BLaER1 treated with 17β-estradiol and CSF1 and Interleukin-3, amounts not matched to agents 10 nM and 100 nM (cell line): ENCODE measurements at regions not wholly inside any gene's neighbourhood (a gene's known extent, or its start where the extent isn't known, plus 50 kb on each side); places are given as distances from the start of the nearest gene placed in this dataset.

Experiments
- H3K27ac ChIP-seq, 11 experiments: shearing (Covaris generic); formaldehyde crosslinking; 2 replicates each; pipeline ENCODE4 v1.8.1; 2022
- H3K27me3 ChIP-seq, 11 experiments: shearing (Covaris generic); formaldehyde crosslinking; 2 replicates each; pipeline ENCODE4 v1.8.1; 2022
- H3K36me3 ChIP-seq, 11 experiments: shearing (Covaris generic); formaldehyde crosslinking; 2 replicates each; pipeline ENCODE4 v1.8.1; 2022
- H3K4me1 ChIP-seq, 10 experiments: shearing (Covaris generic); formaldehyde crosslinking; 2 replicates each; pipeline ENCODE4 v1.8.1; 2022
- H3K4me2 ChIP-seq, 11 experiments: shearing (Covaris generic); formaldehyde crosslinking; 2 replicates each; pipeline ENCODE4 v1.8.1; 2022
- H3K4me3 ChIP-seq, 10 experiments: shearing (Covaris generic); formaldehyde crosslinking; 2 replicates each; pipeline ENCODE4 v1.8.1; 2022
- H3K9ac ChIP-seq, 11 experiments: shearing (Covaris generic); formaldehyde crosslinking; 2 replicates each; pipeline ENCODE4 v1.8.1; 2022
- H3K9me3 ChIP-seq, 11 experiments: shearing (Covaris generic); formaldehyde crosslinking; replicated peaks in 1 of 11; 2 replicates each; pipeline ENCODE4 v1.8.1; 2022
- H4K20me1 ChIP-seq, 11 experiments: shearing (Covaris generic); formaldehyde crosslinking; 2 replicates each; pipeline ENCODE4 v1.8.1; 2022
- Cebpa-rat ChIP-seq, 11 experiments: shearing (Covaris generic); IDR thresholded peaks; 2 replicates each; pipeline ENCODE4 v1.8.1; 2022

DNA sequence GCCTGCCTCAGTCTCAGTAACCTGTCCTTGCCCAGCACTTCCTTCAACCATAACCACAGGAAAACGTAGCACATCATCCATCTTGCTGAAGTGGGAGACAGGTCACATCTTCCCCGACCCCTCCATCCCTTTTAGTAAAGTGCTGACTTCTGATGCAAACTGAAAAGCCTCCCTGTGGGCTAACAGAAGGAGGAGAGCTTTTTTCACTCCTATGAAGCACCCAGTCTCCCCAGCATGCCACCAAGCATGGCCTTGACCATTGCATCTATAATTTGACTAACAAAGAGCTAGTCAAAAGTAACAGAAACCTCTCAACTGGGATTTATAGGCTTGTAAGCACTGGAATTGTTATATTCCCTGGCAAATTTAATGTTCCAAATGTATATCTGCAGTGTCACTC is 288.9 kb upstream of the IRAK1BP1 start:
- H3K4me1 ChIP-seq: no peaks in the 10 kb centered on the region
- H3K4me3 ChIP-seq: no peak overlapping the region
- no peaks in the 10 kb centered on the region for H4K20me1 ChIP-seq
- no peak overlapping the region for H3K27ac ChIP-seq
- H3K36me3 ChIP-seq: no peaks in the 10 kb centered on the region
- TF ChIP-seq Cebpa-rat (IDR thresholded peaks at IDR 0.05): no peak
- H3K9me3 ChIP-seq: no peaks in the 10 kb centered on the region
- no peak overlapping the region for H3K4me2 ChIP-seq
- no peak overlapping the region for H3K9ac ChIP-seq
- H3K27me3 ChIP-seq: no peaks in the 10 kb centered on the region

DNA sequence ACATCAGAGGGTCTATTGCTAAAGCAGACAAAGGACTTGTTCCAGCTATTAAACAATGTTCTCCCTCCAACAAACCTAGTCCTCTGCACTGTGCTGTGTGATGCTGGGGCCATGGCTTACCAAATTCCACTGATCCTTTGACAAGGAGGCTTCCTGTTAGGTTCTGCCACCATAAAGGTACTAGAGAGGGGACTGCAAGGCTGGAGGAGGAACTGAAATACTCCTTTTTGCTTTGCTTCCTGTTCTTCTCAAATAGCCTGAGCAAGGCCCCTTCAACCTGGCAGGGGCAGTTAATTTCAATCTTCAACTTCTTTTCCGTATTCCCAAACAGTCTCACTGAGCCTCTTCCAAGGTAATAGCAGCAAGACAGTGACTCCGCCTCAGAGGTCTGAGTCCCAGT is 286.4 kb upstream of the IRAK1BP1 start:
- no peaks in the 10 kb centered on the region for H3K27me3 ChIP-seq
- no peaks in the 10 kb centered on the region for H3K4me1 ChIP-seq
- H3K4me3 ChIP-seq: no peak overlapping the region
- no peak for TF ChIP-seq Cebpa-rat (IDR thresholded peaks at IDR 0.05)
- no peak overlapping the region for H3K9ac ChIP-seq
- no peaks in the 10 kb centered on the region for H3K9me3 ChIP-seq
- no peaks in the 10 kb centered on the region for H4K20me1 ChIP-seq
- H3K36me3 ChIP-seq: no peaks in the 10 kb centered on the region
- H3K27ac ChIP-seq: no peak overlapping the region
- no peak overlapping the region for H3K4me2 ChIP-seq

DNA sequence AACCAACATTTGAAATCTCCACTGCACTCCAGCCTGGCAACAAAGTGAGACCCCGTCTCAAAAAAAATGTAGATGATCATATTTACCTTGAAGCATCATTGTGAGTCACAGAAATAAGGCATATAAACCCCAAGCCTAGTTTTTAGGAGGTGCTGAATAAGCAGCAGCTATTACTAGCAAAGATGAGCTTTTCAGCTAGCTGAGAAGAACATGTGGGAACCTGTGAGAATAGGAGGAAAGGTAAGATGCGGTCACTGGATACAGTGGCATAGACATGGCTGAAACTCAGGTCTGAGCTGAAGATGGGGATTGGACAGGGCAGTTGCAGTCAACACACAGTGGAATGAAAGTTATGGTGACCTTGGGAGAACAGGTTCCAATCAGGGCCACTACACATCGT is 284.3 kb upstream of the IRAK1BP1 start:
- H3K4me3 ChIP-seq: no peak overlapping the region
- no peak overlapping the region for H3K9ac ChIP-seq
- no peak overlapping the region for H3K4me2 ChIP-seq
- H3K9me3 ChIP-seq: no peaks in the 10 kb centered on the region
- no peaks in the 10 kb centered on the region for H3K36me3 ChIP-seq
- no peak for TF ChIP-seq Cebpa-rat (IDR thresholded peaks at IDR 0.05)
- H3K4me1 ChIP-seq: no peaks in the 10 kb centered on the region
- H4K20me1 ChIP-seq: no peaks in the 10 kb centered on the region
- no peak overlapping the region for H3K27ac ChIP-seq
- H3K27me3 ChIP-seq: no peaks in the 10 kb centered on the region

DNA sequence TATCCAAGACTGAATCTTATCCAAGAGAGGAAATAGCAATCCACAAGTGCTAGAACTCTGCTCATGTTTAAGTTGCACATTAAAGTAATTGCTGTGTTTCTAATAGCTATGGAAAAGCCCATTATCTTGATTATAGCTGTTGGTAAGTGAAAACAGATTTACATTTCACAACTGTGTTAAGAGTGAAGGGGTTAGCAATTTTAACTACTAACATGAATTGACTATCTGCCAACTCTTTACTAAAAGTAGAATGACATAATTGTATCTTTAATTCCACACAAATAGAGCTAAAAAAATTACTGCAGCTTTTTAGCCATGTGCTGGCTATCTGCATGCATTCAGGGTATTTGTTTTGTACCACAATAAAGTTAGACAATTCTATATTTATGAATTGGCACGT is 277.9 kb upstream of the IRAK1BP1 start:
- no peak for TF ChIP-seq Cebpa-rat (IDR thresholded peaks at IDR 0.05)
- Histone ChIP-seq H3K4me2 (no peak overlapping the region), H3K27ac (no peak overlapping the region), H3K9ac (no peak overlapping the region), H3K4me3 (no peak overlapping the region), H3K36me3 (no peaks in the 10 kb centered on the region), H3K4me1 (no peaks in the 10 kb centered on the region), H4K20me1 (no peaks in the 10 kb centered on the region), H3K27me3 (no peaks in the 10 kb centered on the region), H3K9me3 (no peaks in the 10 kb centered on the region)

DNA sequence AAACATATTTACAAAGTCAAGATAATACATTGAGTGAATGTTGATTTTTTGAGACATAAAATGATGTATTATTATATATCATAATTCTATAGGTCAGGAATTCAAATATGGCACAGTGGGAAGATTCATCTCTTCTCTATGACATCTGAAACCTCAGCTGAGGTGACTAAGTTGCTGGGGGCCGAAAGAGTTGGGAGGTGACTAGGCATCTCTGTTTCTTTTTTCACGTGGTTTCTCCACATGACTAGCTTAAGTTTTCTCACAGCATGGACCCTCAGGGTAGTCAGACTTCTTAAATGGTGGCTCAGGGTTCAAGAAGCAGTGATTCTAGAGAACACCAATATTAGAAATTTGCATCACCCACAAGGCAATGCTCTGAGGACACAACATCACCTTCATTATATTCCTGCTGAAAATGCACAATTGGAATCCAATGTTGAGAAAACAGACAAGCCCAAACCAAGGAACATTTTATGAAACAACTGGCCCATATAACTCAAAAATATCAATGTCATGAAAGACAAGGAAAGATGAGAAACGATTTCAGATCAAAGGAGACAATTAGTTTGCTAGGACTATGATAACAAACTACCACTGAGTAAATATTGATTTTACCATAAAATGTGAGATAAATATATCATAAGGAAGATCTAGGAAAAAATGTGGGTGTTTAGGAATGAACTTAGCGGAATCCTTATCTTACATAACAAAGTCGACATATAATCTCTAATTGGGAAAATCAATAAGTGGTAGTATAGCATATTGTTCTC is 273.3 kb upstream of the IRAK1BP1 start:
- Histone ChIP-seq H4K20me1 (no peaks in the 10 kb centered on the region), H3K4me1 (no peaks in the 10 kb centered on the region), H3K4me2 (no peak overlapping the region), H3K27me3 (no peaks in the 10 kb centered on the region), H3K36me3 (no peaks in the 10 kb centered on the region), H3K9me3 (no peaks in the 10 kb centered on the region), H3K9ac (no peak overlapping the region), H3K27ac (no peak overlapping the region), H3K4me3 (no peak overlapping the region)
- TF ChIP-seq Cebpa-rat (IDR thresholded peaks at IDR 0.05): no peak

DNA sequence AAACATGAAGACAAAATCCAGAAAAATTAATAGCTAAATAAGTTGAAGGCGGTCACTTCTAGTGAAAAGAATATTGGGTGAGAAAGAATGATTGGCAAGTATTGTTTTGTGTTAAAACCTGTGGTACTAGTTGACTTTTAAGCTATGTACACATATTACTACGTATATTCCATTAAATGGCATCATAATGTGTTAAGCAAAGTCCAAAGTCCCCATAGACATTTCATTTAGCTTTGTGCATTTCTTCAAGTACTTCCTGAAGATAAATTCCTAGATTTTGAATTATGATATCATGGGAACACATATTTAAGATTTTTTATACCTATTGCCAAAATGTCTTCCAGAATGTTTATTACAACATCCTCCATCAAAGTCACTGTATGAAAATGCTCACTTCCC is 272.7 kb upstream of the IRAK1BP1 start:
- Histone ChIP-seq H3K9ac (no peak overlapping the region), H3K9me3 (no peaks in the 10 kb centered on the region), H3K27me3 (no peaks in the 10 kb centered on the region), H3K36me3 (no peaks in the 10 kb centered on the region), H3K4me2 (no peak overlapping the region), H4K20me1 (no peaks in the 10 kb centered on the region), H3K4me3 (no peak overlapping the region), H3K27ac (no peak overlapping the region), H3K4me1 (no peaks in the 10 kb centered on the region)
- no peak for TF ChIP-seq Cebpa-rat (IDR thresholded peaks at IDR 0.05)

DNA sequence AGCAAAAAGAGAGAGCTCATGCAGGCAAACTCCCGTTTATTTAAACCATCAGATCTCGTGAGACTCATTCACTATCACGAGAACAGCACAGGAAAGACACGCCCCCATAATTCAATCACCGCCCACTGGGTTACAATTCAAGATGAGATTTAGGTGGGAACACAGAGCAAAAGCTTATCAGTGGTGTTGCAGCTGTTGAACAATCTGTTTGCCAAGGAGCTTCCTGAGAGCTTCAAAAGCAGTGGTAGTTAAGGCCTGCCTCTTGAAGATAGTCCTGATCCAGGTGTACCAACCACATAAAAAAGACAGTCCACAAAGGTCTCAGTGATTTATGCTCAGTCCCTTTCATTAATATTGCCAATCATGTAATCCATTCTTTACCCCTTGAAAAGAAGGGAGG is 269.4 kb upstream of the IRAK1BP1 start:
- no peak overlapping the region for H3K4me2 ChIP-seq

DNA sequence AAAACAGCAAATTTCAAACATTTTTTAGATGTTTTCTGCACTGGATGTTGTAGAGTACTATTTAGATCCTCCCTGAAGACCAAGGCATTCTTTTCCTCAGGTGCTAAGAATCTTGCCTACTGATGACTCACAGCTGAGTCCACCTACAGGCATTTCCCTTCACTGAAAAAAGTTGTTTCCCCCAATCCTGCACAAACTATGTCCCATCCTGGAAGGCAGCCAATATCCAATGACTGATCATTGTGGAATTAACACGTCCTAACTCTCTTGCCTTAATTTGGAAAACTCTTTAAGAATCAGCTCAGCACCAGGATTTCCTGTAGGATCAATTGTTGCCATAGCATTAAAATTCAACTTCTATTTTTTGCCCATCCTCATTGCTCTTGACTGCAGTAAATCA is 268.4 kb upstream of the IRAK1BP1 start:
- Histone ChIP-seq H3K4me2 (no peak overlapping the region), H4K20me1 (no peaks in the 10 kb centered on the region), H3K9ac (no peak overlapping the region), H3K4me3 (no peak overlapping the region), H3K9me3 (no peaks in the 10 kb centered on the region), H3K27me3 (no peaks in the 10 kb centered on the region), H3K27ac (no peak overlapping the region), H3K4me1 (no peaks in the 10 kb centered on the region), H3K36me3 (no peaks in the 10 kb centered on the region)
- TF ChIP-seq Cebpa-rat (IDR thresholded peaks at IDR 0.05): no peak

More for the DNA sequence above, 269.4 kb upstream of the IRAK1BP1 start:
- H3K9me3 ChIP-seq: no peaks in the 10 kb centered on the region
- no peaks in the 10 kb centered on the region for H4K20me1 ChIP-seq
- no peaks in the 10 kb centered on the region for H3K27me3 ChIP-seq
- no peaks in the 10 kb centered on the region for H3K4me1 ChIP-seq
- H3K27ac ChIP-seq: no peak overlapping the region
- no peak overlapping the region for H3K4me3 ChIP-seq
- H3K9ac ChIP-seq: no peak overlapping the region
- TF ChIP-seq Cebpa-rat (IDR thresholded peaks at IDR 0.05): no peak
- H3K36me3 ChIP-seq: no peaks in the 10 kb centered on the region

DNA sequence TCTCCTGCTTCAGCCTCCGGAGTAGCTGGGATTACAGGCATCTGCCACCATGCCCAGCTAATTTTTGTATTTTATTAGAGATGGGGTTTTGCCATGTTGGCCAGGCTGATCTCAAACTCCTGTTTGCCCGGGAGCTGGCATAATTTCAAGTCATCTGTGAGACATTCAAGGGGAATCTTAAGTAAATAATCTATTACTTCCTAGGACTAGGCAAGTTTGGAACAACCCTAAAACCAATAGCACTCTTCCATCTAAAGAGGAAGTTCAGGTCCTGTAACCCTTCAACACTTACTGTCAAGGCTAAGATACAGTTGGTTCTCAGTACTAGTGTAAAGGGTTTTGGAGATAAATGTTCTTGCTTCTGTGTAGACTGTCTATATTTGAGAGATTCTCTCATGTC is 267.8 kb upstream of the IRAK1BP1 start:
- no peak overlapping the region for H3K4me2 ChIP-seq
- no peak overlapping the region for H3K4me3 ChIP-seq
- H3K27me3 ChIP-seq: no peaks in the 10 kb centered on the region
- no peak for TF ChIP-seq Cebpa-rat (IDR thresholded peaks at IDR 0.05)
- no peak overlapping the region for H3K27ac ChIP-seq
- no peaks in the 10 kb centered on the region for H3K9me3 ChIP-seq
- no peaks in the 10 kb centered on the region for H4K20me1 ChIP-seq
- no peak overlapping the region for H3K9ac ChIP-seq
- H3K36me3 ChIP-seq: no peaks in the 10 kb centered on the region
- H3K4me1 ChIP-seq: no peaks in the 10 kb centered on the region

DNA sequence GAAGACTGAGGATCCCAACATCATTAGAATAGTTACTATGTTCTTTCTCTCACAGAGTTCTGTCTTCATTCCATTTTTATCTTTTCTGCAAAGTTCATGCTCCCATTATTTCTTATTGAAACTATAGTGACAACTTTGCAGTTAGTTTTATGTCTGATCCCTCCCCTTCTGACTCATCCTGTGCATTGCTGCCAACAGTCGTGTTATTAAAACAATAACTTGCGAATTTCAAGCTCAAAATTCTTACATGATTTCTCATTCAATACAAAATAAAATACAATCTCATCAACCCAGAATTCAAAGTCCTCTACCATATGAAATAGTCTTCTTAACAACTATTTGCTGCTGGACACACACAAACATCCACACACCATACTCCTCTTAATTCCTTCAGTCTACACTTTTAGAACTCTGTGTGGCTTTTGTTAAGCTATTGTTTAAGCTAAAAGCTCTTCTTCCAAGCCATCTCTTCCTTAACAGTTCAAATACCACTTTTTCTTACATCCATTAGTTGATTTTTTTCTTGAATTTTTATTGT is 261.4 kb upstream of the IRAK1BP1 start:
- Histone ChIP-seq H4K20me1 (no peaks in the 10 kb centered on the region), H3K4me2 (no peak overlapping the region), H3K9me3 (no peaks in the 10 kb centered on the region), H3K9ac (no peak overlapping the region), H3K36me3 (no peaks in the 10 kb centered on the region), H3K4me3 (no peak overlapping the region), H3K4me1 (no peaks in the 10 kb centered on the region), H3K27ac (no peak overlapping the region), H3K27me3 (no peaks in the 10 kb centered on the region)
- no peak for TF ChIP-seq Cebpa-rat (IDR thresholded peaks at IDR 0.05)
